ENCODE measurements at regions not wholly inside any gene's neighbourhood (a gene's known extent, or its start where the extent isn't known, plus 50 kb on each side); places are given as distances from the start of the nearest gene placed in this dataset.

GRCh38 chr10:120710076-120710475 is 141.1 kb upstream of the WDR11 start:
- DNase-seq: no peak

- no peak for DNase-seq
Observed at GRCh38 chr10:120711860-120712259, 139.3 kb upstream of the WDR11 start.

- DNase-seq: no peak
Observed at GRCh38 chr10:120713573-120714205, 137.5 kb upstream of the WDR11 start.

GRCh38 chr10:120715171-120715570 is 136.0 kb upstream of the WDR11 start:
- DNase-seq: no peak

GRCh38 chr10:120719333-120719732 is 131.8 kb upstream of the WDR11 start:
- DNase-seq: no peak

- no peak for DNase-seq
Observed at GRCh38 chr10:120727001-120727400, 124.2 kb upstream of the WDR11 start.

- DNase-seq: no peak
Observed at GRCh38 chr10:120729547-120729946, 121.6 kb upstream of the WDR11 start.

GRCh38 chr10:120732067-120732466 is 119.1 kb upstream of the WDR11 start:
- no peak for DNase-seq

- DNase-seq: no peak
Observed at GRCh38 chr10:120732643-120733313, 118.4 kb upstream of the WDR11 start.

- DNase-seq: no peak
Observed at GRCh38 chr10:120734483-120735078, 116.6 kb upstream of the WDR11 start.

- no peak for DNase-seq
Observed at GRCh38 chr10:120735315-120735714, 115.8 kb upstream of the WDR11 start.

GRCh38 chr10:120735773-120736371 is 115.3 kb upstream of the WDR11 start:
- DNase-seq: no peak

- no peak for DNase-seq
Observed at GRCh38 chr10:120736377-120736776, 114.8 kb upstream of the WDR11 start.

- DNase-seq: no peak
Observed at GRCh38 chr10:120738658-120739057, 112.5 kb upstream of the WDR11 start.

GRCh38 chr10:120741396-120741795 is 109.8 kb upstream of the WDR11 start:
- no peak for DNase-seq

GRCh38 chr10:120742373-120742772 is 108.8 kb upstream of the WDR11 start:
- no peak for DNase-seq

GRCh38 chr10:120744040-120744439 is 107.1 kb upstream of the WDR11 start:
- DNase-seq: no peak

GRCh38 chr10:120746001-120746777 is 105.0 kb upstream of the WDR11 start:
- no peak for DNase-seq

GRCh38 chr10:120748519-120748918 is 102.6 kb upstream of the WDR11 start:
- no peak for DNase-seq

GRCh38 chr10:120749072-120749471 is 102.1 kb upstream of the WDR11 start:
- no peak for DNase-seq

- DNase-seq: no peak
Observed at GRCh38 chr10:120749856-120750566, 101.2 kb upstream of the WDR11 start.

GRCh38 chr10:120755771-120756170 is 95.4 kb upstream of the WDR11 start:
- DNase-seq: no peak

- no peak for DNase-seq
Observed at GRCh38 chr10:120760253-120760652, 90.9 kb upstream of the WDR11 start.

Data from right hindlimb (tissue), 1 donor.